K562 (cell line): ENCODE measurements at regions not wholly inside any gene's neighbourhood (a gene's known extent, or its start where the extent isn't known, plus 50 kb on each side); places are given as distances from the start of the nearest gene placed in this dataset.

ENCODE experiments used
- ATAC-seq: fragments of 200-7000 bp; cut with Tn5 transposase; 3 replicates; pipeline ENCODE4 v1.9.1; 2020; ENCODE audit warnings: moderate library complexity
- BruUV-seq: library from RNA; stranded (reverse); fragments of 400-500 nt; replicated peaks from 2 replicates; lab custom pipeline; 2021; lab: Mats Ljungman, UMichigan
- CTCF ChIA-PET: fragments of 300-600 bp; formaldehyde crosslinking; extraction: SDS; loops from one replicate; lab custom pipeline; 2021; ENCODE audit warnings: low intra/inter-chr PET ratio; lab: Yijun Ruan, JAX
- POLR2A ChIA-PET: fragments of 300-600, 350-650 bp; sonication (Branson Sonifier 250); formaldehyde crosslinking; extraction: SDS; loops from one replicate; lab custom pipeline; 2021; ENCODE audit warnings: antibody characterized with exemption, inconsistent platforms; lab: Yijun Ruan, JAX
- DNase-seq, 4 experiments: peaks; one replicate each; pipeline versions ENCODE4 v3.0.0 to v3.0.0-alpha.2; 2011 to 2018; ENCODE audit warnings: low spot score in 3 of 4, mixed read lengths in 3 of 4; ENCODE audit errors: extremely low read depth in 1 of 4
- FAIRE-seq: peaks from 2 replicates; lab custom pipeline; 2011; peaks lifted over from hg19 to GRCh38; lab: Jason Lieb, UNC
- H2AFZ ChIP-seq: 2 replicates; pipeline ENCODE4 v1.6.0; 2011; ENCODE audit warnings: low read depth, low read length, control low read depth, inconsistent platforms
- H3K27ac ChIP-seq: fragments of 200-600 bp; 3 replicates; pipeline ENCODE4 v1.8.0; 2011; ENCODE audit warnings: low read depth, mild to moderate bottlenecking, control low read depth, inconsistent platforms, low read length, moderate library complexity, mixed read lengths; ENCODE audit errors: extremely low read depth
- H3K27me3 ChIP-seq, 2 experiments: fragments of 300-600 bp in 1 of 2; 2 replicates in 1 of 2; 3 replicates in 1 of 2; pipeline versions ENCODE4 v1.6.0 to v1.8.0; 2011; ENCODE audit warnings: inconsistent platforms in 2 of 2, low read length in 2 of 2, mild to moderate bottlenecking in 1 of 2, mixed read lengths in 1 of 2, moderate library complexity in 1 of 2; ENCODE audit not compliant: control insufficient read depth in 2 of 2, insufficient read depth in 2 of 2
- H3K36me3 ChIP-seq: fragments of 300-600 bp; 3 replicates; pipeline ENCODE4 v1.8.0; 2011; ENCODE audit warnings: mild to moderate bottlenecking, low read length, inconsistent platforms; ENCODE audit not compliant: control insufficient read depth, insufficient read depth
- H3K4me1 ChIP-seq, 2 experiments: fragments of 200-600 bp in 1 of 2; replicated peaks in 1 of 2; 2 replicates in 1 of 2; 3 replicates in 1 of 2; pipeline versions ENCODE4 v1.5.1 to v1.8.0; 2011; ENCODE audit warnings: inconsistent platforms in 2 of 2, low read length in 2 of 2, mild to moderate bottlenecking in 1 of 2, mixed read lengths in 1 of 2, moderate library complexity in 1 of 2; ENCODE audit not compliant: control insufficient read depth in 2 of 2, insufficient read depth in 2 of 2
- H3K4me2 ChIP-seq: 2 replicates; pipeline ENCODE4 v1.6.1; 2011; ENCODE audit warnings: low read length, control low read depth, inconsistent platforms, mixed read lengths; ENCODE audit not compliant: insufficient read depth
- H3K4me3 ChIP-seq: fragments of 200-600 bp; sonication (generic), shearing (Covaris generic); 2 replicates; pipeline ENCODE4 v1.5.1; 2016; ENCODE audit warnings: control low read depth, inconsistent platforms
- H3K79me2 ChIP-seq: fragments of 200-600 bp; 3 replicates; pipeline ENCODE4 v1.8.0; 2011; ENCODE audit warnings: low read length, inconsistent platforms; ENCODE audit not compliant: control insufficient read depth, insufficient read depth
- H3K9ac ChIP-seq, 2 experiments: 2 replicates each; pipeline versions ENCODE4 v1.6.0 to v1.6.1; 2011; ENCODE audit warnings: low read depth in 2 of 2, low read length in 2 of 2, control low read depth in 1 of 2, inconsistent platforms in 1 of 2, mild to moderate bottlenecking in 1 of 2, mixed read lengths in 1 of 2; ENCODE audit not compliant: insufficient read depth in 1 of 2
- H3K9me1 ChIP-seq: one replicate; pipeline ENCODE4 v1.6.0; 2011; ENCODE audit warnings: inconsistent platforms, mild to moderate bottlenecking, low read length, moderate library complexity; ENCODE audit not compliant: control insufficient read depth, insufficient read depth
- H3K9me3 ChIP-seq: replicated peaks from 2 replicates; pipeline ENCODE4 v1.5.1; 2011; ENCODE audit warnings: low read depth, low read length, inconsistent platforms; ENCODE audit not compliant: control insufficient read depth, insufficient read depth
- H4K20me1 ChIP-seq: replicated peaks from 2 replicates; pipeline ENCODE4 v1.6.1; 2011; ENCODE audit warnings: low read length, inconsistent platforms, mixed read lengths; ENCODE audit not compliant: control insufficient read depth, insufficient read depth
- MAZ ChIP-seq, 2 experiments: fragments of 450-650 bp in 1 of 2; sonication (generic) in 1 of 2; formaldehyde crosslinking; IDR thresholded peaks in 1 of 2; conservative IDR thresholded peaks in 1 of 2; 2 replicates each; pipeline versions ENCODE4 v1.4.0 to v1.5.0; 2020; ENCODE audit warnings: mild to moderate bottlenecking in 1 of 2, missing genetic modification reagents in 1 of 2
- WGBS: fragments of 100-300 bp; shearing (Covaris generic); methylation state at CpG from one replicate; pipeline ENCODE4 v1.1.6; 2016; ENCODE audit warnings: low coverage, mixed read lengths; ENCODE audit not compliant: insufficient coverage; ENCODE audit errors: missing lambda C conversion rate; 5-methylcytosine and 5-hydroxymethylcytosine counted together
- in situ Hi-C: fragments of 300-500 bp; cut with MboI; formaldehyde crosslinking; loops from 4 replicates; pipeline ENCODE4 v1.15.0; 2018; ENCODE audit warnings: inconsistent platforms, mixed read lengths
- intact Hi-C: fragments of 100-400 bp; cut with micrococcal nuclease; formaldehyde crosslinking; loops from 2 replicates; pipeline ENCODE4 v1.14.2; 2022
- TF ChIP-seq, protein P1 (sequence below): sonication (generic); formaldehyde crosslinking; IDR thresholded peaks from 2 replicates; pipeline ENCODE4 v1.8.0; 2023; ENCODE audit warnings: missing genetic modification reagents, mild to moderate bottlenecking, borderline replicate concordance

DNA sequence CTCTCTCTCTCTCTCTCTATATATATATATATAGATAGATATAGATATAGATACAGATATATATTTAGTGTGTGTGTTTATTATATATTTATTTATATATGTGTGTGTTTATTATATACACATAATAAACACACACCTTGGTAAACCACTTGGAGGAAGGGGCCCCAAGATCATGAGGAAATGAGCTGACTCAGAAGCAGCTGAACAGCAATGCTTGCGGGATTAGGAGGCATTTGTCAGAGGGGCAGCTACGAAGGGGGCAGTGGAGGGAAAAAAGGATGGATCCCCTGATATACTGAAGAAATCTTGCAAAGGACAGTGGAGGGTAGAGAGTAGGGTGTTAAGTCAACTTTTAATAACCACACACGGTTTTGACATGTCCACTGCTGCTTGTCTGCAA lies 120.0 kb upstream of the SORBS2 start:
- H4K20me1 ChIP-seq: no peaks in the 10 kb centered on the region
- H3K9me1 ChIP-seq: no peaks in the 10 kb centered on the region
- no peak for TF ChIP-seq MAZ (CRISPR knock-in tag; conservative IDR thresholded peaks at IDR 0.05 in 1 of 2, IDR thresholded peaks at IDR 0.05 in 1 of 2)
- TF ChIP-seq, protein P1, sequence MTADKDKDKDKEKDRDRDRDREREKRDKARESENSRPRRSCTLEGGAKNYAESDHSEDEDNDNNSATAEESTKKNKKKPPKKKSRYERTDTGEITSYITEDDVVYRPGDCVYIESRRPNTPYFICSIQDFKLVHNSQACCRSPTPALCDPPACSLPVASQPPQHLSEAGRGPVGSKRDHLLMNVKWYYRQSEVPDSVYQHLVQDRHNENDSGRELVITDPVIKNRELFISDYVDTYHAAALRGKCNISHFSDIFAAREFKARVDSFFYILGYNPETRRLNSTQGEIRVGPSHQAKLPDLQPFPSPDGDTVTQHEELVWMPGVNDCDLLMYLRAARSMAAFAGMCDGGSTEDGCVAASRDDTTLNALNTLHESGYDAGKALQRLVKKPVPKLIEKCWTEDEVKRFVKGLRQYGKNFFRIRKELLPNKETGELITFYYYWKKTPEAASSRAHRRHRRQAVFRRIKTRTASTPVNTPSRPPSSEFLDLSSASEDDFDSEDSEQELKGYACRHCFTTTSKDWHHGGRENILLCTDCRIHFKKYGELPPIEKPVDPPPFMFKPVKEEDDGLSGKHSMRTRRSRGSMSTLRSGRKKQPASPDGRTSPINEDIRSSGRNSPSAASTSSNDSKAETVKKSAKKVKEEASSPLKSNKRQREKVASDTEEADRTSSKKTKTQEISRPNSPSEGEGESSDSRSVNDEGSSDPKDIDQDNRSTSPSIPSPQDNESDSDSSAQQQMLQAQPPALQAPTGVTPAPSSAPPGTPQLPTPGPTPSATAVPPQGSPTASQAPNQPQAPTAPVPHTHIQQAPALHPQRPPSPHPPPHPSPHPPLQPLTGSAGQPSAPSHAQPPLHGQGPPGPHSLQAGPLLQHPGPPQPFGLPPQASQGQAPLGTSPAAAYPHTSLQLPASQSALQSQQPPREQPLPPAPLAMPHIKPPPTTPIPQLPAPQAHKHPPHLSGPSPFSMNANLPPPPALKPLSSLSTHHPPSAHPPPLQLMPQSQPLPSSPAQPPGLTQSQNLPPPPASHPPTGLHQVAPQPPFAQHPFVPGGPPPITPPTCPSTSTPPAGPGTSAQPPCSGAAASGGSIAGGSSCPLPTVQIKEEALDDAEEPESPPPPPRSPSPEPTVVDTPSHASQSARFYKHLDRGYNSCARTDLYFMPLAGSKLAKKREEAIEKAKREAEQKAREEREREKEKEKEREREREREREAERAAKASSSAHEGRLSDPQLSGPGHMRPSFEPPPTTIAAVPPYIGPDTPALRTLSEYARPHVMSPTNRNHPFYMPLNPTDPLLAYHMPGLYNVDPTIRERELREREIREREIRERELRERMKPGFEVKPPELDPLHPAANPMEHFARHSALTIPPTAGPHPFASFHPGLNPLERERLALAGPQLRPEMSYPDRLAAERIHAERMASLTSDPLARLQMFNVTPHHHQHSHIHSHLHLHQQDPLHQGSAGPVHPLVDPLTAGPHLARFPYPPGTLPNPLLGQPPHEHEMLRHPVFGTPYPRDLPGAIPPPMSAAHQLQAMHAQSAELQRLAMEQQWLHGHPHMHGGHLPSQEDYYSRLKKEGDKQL: no peak
- 0% methylated on average over 3 of the region's 3 CpGs for WGBS
- no peaks in the 10 kb centered on the region for H3K9me3 ChIP-seq
- no peak overlapping the region for H3K27ac ChIP-seq
- intact Hi-C loops: no loop called here
- CTCF ChIA-PET: no interaction called here
- ATAC-seq (no peak), FAIRE-seq (no peak), DNase-seq (no peak)
- H3K4me2 ChIP-seq: no peak overlapping the region
- BruUV-seq: no TSS peak
- no peaks in the 10 kb centered on the region for H3K4me1 ChIP-seq
- H3K79me2 ChIP-seq: no peaks in the 10 kb centered on the region
- POLR2A ChIA-PET: no interaction called here
- H3K4me3 ChIP-seq: no peak overlapping the region
- H3K9ac ChIP-seq: no peak overlapping the region
- H3K36me3 ChIP-seq: no peaks in the 10 kb centered on the region
- in situ Hi-C loops: no loop called here
- H2AFZ ChIP-seq: no peak overlapping the region
- H3K27me3 ChIP-seq: no peaks in the 10 kb centered on the region; a peak in 2 of 5 replicates
